ENCODE measurements at regions not wholly inside any gene's neighbourhood (a gene's known extent, or its start where the extent isn't known, plus 50 kb on each side); places are given as distances from the start of the nearest gene placed in this dataset.
"Not testable (repeated sequence)": the region's sequence is repeated elsewhere in the genome, so short reads cannot be mapped to it uniquely, and the experiment has no call there.

- no peak for ATAC-seq
- intact Hi-C loops (cut with DNase I): no loop called here
- no peak for DNase-seq (ENCODE audit: missing footprints)
These were observed 151.9 kb upstream of the BNIP2 start for GRCh38 chr15:59841036-59841435.

- DNase-seq (ENCODE audit: missing footprints) (no peak), ATAC-seq (no peak)
- intact Hi-C loops (cut with DNase I): no loop called here
These were observed 150.8 kb upstream of the BNIP2 start for GRCh38 chr15:59839906-59840305.

- ATAC-seq (no peak), DNase-seq (ENCODE audit: missing footprints) (no peak)
- intact Hi-C loops (cut with DNase I): no loop called here
These were observed 149.8 kb upstream of the BNIP2 start for GRCh38 chr15:59838900-59839299.

- no peak for ATAC-seq
- intact Hi-C loops (cut with DNase I): no loop called here
- DNase-seq (ENCODE audit: missing footprints): no peak
These were observed 146.7 kb upstream of the BNIP2 start for GRCh38 chr15:59835776-59836175.

GRCh38 chr15:59834528-59834927, 145.4 kb upstream of the BNIP2 start:
- intact Hi-C loops (cut with DNase I): no loop called here

GRCh38 chr15:59833366-59833765, 144.2 kb upstream of the BNIP2 start:
- no peak for ATAC-seq
- intact Hi-C loops (cut with DNase I): no loop called here

More at GRCh38 chr15:59834528-59834927, 145.4 kb upstream of the BNIP2 start:
- no peak for ATAC-seq
- DNase-seq (ENCODE audit: missing footprints): no peak

GRCh38 chr15:59830873-59831272, 141.8 kb upstream of the BNIP2 start:
- ATAC-seq: no peak
- DNase-seq (ENCODE audit: missing footprints): no peak
- intact Hi-C loops (cut with DNase I): no loop called here

More at GRCh38 chr15:59833366-59833765, 144.2 kb upstream of the BNIP2 start:
- DNase-seq (ENCODE audit: missing footprints): no peak

- no peak for ATAC-seq
- DNase-seq (ENCODE audit: missing footprints): no peak
- intact Hi-C loops (cut with DNase I): no loop called here
These were observed 141.0 kb upstream of the BNIP2 start for GRCh38 chr15:59830098-59830497.

- ATAC-seq (no peak), DNase-seq (ENCODE audit: missing footprints) (no peak)
- intact Hi-C loops (cut with DNase I): no loop called here
These were observed 139.7 kb upstream of the BNIP2 start for GRCh38 chr15:59828861-59829260.

- intact Hi-C loops (cut with DNase I): no loop called here
- ATAC-seq (no peak), DNase-seq (ENCODE audit: missing footprints) (no peak)
These were observed 139.1 kb upstream of the BNIP2 start for GRCh38 chr15:59828263-59828662.

GRCh38 chr15:59825901-59826300, 136.8 kb upstream of the BNIP2 start:
- ATAC-seq (no peak), DNase-seq (ENCODE audit: missing footprints) (no peak)
- intact Hi-C loops (cut with DNase I): no loop called here

- intact Hi-C loops (cut with DNase I): no loop called here
- no peak for ATAC-seq
These were observed 132.2 kb upstream of the BNIP2 start for GRCh38 chr15:59821286-59821685.

GRCh38 chr15:59819092-59819491, 130.0 kb upstream of the BNIP2 start:
- ATAC-seq (no peak), DNase-seq (ENCODE audit: missing footprints) (no peak)
- intact Hi-C loops (cut with DNase I): no loop called here

More at GRCh38 chr15:59821286-59821685, 132.2 kb upstream of the BNIP2 start:
- no peak for DNase-seq (ENCODE audit: missing footprints)

GRCh38 chr15:59818336-59818735, 129.2 kb upstream of the BNIP2 start:
- no peak for DNase-seq (ENCODE audit: missing footprints)
- no peak for ATAC-seq
- intact Hi-C loops (cut with DNase I): no loop called here

- no peak for ATAC-seq
- intact Hi-C loops (cut with DNase I): no loop called here
- DNase-seq (ENCODE audit: missing footprints): no peak
These were observed 128.7 kb upstream of the BNIP2 start for GRCh38 chr15:59817834-59818233.

GRCh38 chr15:59817053-59817452, 127.9 kb upstream of the BNIP2 start:
- no peak for ATAC-seq

GRCh38 chr15:59814409-59814808, 125.3 kb upstream of the BNIP2 start:
- ATAC-seq: no peak
- no peak for DNase-seq (ENCODE audit: missing footprints)
- intact Hi-C loops (cut with DNase I): no loop called here

More at GRCh38 chr15:59817053-59817452, 127.9 kb upstream of the BNIP2 start:
- intact Hi-C loops (cut with DNase I): no loop called here
- DNase-seq (ENCODE audit: missing footprints): no peak

GRCh38 chr15:59812889-59813288, 123.8 kb upstream of the BNIP2 start:
- no peak for ATAC-seq
- intact Hi-C loops (cut with DNase I): no loop called here
- DNase-seq (ENCODE audit: missing footprints): no peak

GRCh38 chr15:59812250-59812870, 123.2 kb upstream of the BNIP2 start:
- DNase-seq (ENCODE audit: missing footprints) (no peak), ATAC-seq (no peak)
- intact Hi-C loops (cut with DNase I): no loop called here

- DNase-seq (ENCODE audit: missing footprints); ATAC-seq; intact Hi-C loops (cut with DNase I): not testable (repeated sequence)
These were observed 114.3 kb upstream of the BNIP2 start for GRCh38 chr15:59803293-59803966.

- DNase-seq (ENCODE audit: missing footprints): no peak
- intact Hi-C loops (cut with DNase I): no loop called here
- ATAC-seq: no peak
These were observed 112.5 kb upstream of the BNIP2 start for GRCh38 chr15:59801649-59802048.
